ENCODE measurements at regions not wholly inside any gene's neighbourhood (a gene's known extent, or its start where the extent isn't known, plus 50 kb on each side); places are given as distances from the start of the nearest gene placed in this dataset.
"Not testable (repeated sequence)": the region's sequence is repeated elsewhere in the genome, so short reads cannot be mapped to it uniquely, and the experiment has no call there.

GRCh38 chrX:137884813-137885212 lies 318.9 kb downstream of the ZIC3 start:
- not testable (repeated sequence) for DNase-seq

GRCh38 chrX:137891431-137891830 lies 325.5 kb downstream of the ZIC3 start:
- DNase-seq = no peak

GRCh38 chrX:137896123-137896522 lies 330.2 kb downstream of the ZIC3 start:
- DNase-seq = no peak

GRCh38 chrX:137915466-137915865 lies 349.5 kb downstream of the ZIC3 start:
- DNase-seq = no peak

GRCh38 chrX:137916090-137916746 lies 350.3 kb downstream of the ZIC3 start:
- DNase-seq = no peak

- no peak for DNase-seq
These were observed 360.2 kb downstream of the ZIC3 start for GRCh38 chrX:137926090-137926489.

GRCh38 chrX:137929951-137930350 lies 364.0 kb downstream of the ZIC3 start:
- no peak for DNase-seq

- no peak for DNase-seq
These were observed 364.6 kb downstream of the ZIC3 start for GRCh38 chrX:137930533-137930932.

GRCh38 chrX:137934214-137934613 lies 368.3 kb downstream of the ZIC3 start:
- DNase-seq = not testable (repeated sequence)

- not testable (repeated sequence) for DNase-seq
These were observed 369.0 kb downstream of the ZIC3 start for GRCh38 chrX:137934887-137935286.

- no peak for DNase-seq
These were observed 379.5 kb downstream of the ZIC3 start for GRCh38 chrX:137945470-137945869.

- DNase-seq = no peak
These were observed 403.3 kb downstream of the ZIC3 start for GRCh38 chrX:137969191-137969590.

- DNase-seq = no peak
These were observed 416.7 kb downstream of the ZIC3 start for GRCh38 chrX:137982472-137983172.

- DNase-seq = no peak
These were observed 422.5 kb downstream of the ZIC3 start for GRCh38 chrX:137988470-137988869.

- no peak for DNase-seq
These were observed 432.7 kb downstream of the ZIC3 start for GRCh38 chrX:137998619-137999018.

- no peak for DNase-seq
These were observed 433.1 kb downstream of the ZIC3 start for GRCh38 chrX:137999071-137999470.

- DNase-seq = no peak
These were observed 433.6 kb downstream of the ZIC3 start for GRCh38 chrX:137999552-137999951.

- DNase-seq = no peak
These were observed 435.3 kb downstream of the ZIC3 start for GRCh38 chrX:138001226-138001625.

- DNase-seq = no peak
These were observed 440.3 kb downstream of the ZIC3 start for GRCh38 chrX:138006180-138006579.

GRCh38 chrX:138008281-138008680 lies 442.4 kb downstream of the ZIC3 start:
- DNase-seq = no peak

- no peak for DNase-seq
These were observed 445.5 kb downstream of the ZIC3 start for GRCh38 chrX:138011468-138011867.

GRCh38 chrX:138014577-138014976 lies 448.6 kb downstream of the ZIC3 start:
- DNase-seq = no peak

GRCh38 chrX:138018145-138018799 lies 452.3 kb downstream of the ZIC3 start:
- DNase-seq = no peak

- no peak for DNase-seq
These were observed 455.0 kb downstream of the ZIC3 start for GRCh38 chrX:138020941-138021340.

Measured in right forelimb (tissue), 1 donor.